ENCODE measurements at regions not wholly inside any gene's neighbourhood (a gene's known extent, or its start where the extent isn't known, plus 50 kb on each side); places are given as distances from the start of the nearest gene placed in this dataset.

DNA sequence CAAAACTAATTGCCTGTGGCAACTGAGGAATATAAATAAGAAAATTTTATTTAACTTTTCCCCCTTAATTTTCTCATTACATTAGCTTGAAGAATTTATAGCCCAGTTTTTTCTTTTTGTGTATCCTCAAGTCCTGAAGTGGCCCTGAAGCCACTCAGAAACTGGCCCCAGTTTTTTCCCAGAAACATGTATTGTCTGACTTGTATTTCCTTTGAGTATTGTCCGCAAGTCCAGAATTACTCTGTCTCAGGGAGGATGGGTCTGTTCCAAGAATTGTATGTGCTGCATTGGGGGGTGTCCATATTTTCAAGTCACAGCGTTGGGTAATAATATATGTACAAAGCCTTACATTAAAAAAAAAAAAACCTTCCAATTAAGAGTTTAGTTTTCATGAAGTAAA, 149.7 kb upstream of the IL12A start:
- no peak for DNase-seq
- TF ChIP-seq GATA1 (IDR thresholded peaks at IDR 0.05; ENCODE audit: low read depth, low read length) (no peak), POLR2A (IDR thresholded peaks at IDR 0.05; ENCODE audit: low read length) (no peak)

DNA sequence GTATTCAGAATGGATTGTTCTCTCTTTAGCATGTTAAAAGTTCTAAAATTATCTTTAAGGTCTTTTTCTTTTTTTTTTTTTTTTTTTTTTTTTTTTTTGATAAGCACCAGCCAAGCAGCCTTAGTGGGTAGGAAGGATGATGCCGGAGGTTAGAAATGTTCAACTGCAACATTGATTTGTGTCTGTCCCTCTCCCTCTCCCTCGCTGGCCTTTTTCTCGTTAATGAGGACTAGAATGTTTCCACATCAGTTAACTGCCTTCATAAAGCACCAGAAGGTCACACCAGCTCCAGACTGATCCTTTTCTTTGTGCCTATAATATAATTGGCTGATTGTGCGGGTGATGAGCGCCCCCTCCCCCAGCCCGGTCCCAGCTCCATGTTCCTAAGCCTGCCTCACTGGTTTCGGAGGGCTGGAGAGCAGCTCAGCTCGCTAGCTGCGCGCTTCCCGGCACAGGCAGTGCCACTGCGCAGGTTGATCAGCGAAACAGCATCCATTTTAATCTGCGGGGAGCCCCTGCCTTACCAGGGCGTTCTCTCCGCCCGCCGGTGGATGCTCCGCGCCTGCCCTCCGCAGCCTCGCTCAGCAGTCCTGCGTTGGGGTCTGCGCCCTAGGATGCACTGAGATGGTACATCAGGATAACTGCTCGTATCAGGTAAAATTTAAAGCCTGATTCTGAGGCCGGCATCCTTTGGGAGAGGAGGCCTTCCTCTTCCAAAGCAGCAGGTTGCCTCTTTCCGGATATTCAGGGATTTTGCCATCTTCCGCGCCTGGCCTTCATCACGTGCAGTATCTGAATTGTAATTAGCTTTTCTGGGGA, 148.9 kb upstream of the IL12A start, which contains the start of gene SCHIP1:
Gene SCHIP1, plus strand, starts transcription at position 301 of the 819 bp plus-strand sequence.
- no peak for DNase-seq

DNA sequence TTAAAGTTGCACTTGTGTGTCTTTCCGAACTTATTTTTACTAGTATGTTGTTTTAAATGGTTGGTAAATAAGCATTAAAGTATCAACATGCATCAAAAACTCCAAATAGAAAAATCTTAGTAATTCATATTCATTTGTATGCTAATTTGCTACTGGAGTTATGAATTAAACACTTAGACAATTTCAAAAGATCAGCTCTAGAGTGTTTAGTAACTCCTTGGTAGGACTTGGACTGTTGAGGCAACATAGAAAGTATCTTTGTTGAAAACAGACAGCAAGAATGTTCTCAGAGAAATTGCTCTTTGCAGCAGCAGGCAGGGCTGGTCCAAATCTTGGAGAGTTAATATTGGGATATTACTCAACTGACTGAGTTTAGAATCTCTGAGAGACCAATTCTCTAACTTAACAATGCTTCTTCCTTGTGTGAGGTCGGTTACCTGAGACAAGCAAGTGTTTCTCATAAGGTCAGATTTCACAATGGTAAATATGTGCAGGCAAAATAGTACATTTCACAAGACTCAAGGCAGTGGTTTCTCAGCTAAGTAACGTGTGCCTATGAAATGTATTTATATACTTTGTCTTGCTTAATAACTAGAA, 147.8 kb upstream of the IL12A start:
- no peak for DNase-seq
- TF ChIP-seq POLR2A (IDR thresholded peaks at IDR 0.05; ENCODE audit: low read length) (no peak), GATA1 (IDR thresholded peaks at IDR 0.05; ENCODE audit: low read depth, low read length) (no peak)

More for the DNA sequence above, 148.9 kb upstream of the IL12A start, which contains the start of gene SCHIP1:
- no peak for TF ChIP-seq GATA1 (IDR thresholded peaks at IDR 0.05; ENCODE audit: low read depth, low read length)
- no peak for TF ChIP-seq POLR2A (IDR thresholded peaks at IDR 0.05; ENCODE audit: low read length)

DNA sequence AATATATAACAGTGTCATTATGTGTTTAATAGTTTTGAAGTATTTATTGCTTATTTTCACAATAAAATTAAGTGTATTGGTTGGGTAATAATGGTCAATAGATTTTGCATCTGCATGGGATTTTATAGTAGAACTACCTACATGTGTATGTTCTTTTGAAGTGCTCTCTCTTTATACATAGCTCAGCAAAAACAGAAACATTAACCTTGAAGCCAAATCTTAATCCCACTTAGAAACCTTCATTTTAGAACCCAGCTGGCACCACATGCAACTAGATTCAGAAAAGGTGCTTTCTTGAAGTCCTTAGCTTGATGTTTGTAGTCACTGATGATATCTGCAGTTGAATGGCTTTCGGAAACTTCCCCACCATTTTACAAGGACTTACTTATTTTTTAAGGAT, 146.9 kb upstream of the IL12A start:
- TF ChIP-seq POLR2A (IDR thresholded peaks at IDR 0.05; ENCODE audit: low read length), result no peak
- TF ChIP-seq GATA1 (IDR thresholded peaks at IDR 0.05; ENCODE audit: low read depth, low read length), result no peak
- DNase-seq, result no peak

DNA sequence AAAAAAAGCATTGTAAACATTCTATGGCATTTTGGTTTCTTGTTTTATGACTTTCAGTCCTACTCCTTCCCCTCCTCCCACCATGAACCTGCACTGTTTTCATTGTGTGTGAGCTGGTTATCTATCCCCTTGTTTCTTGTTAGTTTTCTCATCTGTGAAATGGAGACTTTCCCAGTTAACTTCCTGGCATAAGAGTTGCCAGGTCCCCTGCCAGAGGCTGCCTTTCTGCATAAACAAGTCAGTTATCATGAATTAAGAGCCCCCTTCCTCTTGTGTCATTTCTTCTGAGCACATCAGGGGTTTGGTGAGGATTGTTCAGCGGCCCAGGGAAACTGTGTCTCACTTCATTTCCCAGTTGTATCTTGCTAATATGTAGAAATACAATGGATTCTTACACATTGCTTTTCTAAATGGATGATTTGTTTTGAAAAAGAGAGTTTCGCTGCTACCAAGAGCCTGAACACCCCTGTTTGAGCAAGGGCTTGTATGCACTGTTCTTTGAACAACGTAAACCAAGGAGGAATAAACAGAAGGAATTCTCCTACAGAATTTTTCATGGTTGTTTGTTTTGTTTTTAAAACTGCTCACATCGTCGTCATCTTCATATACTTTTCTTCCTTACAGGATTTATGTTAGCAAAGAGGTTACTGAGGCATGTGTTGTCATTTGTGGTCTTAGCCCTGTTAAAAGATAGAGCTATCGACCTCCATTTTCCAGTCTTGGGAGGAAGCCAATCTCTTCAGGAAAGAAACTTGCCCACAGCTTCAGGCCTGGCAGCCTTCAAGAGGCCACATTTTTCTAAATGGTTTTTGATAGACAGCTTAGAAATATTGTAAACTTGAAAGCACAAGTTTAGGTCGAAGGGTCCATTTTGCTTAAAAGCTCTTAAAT, 144.6 kb upstream of the IL12A start:
- DNase-seq, result no peak
- TF ChIP-seq POLR2A (IDR thresholded peaks at IDR 0.05; ENCODE audit: low read length) (no peak), GATA1 (IDR thresholded peaks at IDR 0.05; ENCODE audit: low read depth, low read length) (no peak)

DNA sequence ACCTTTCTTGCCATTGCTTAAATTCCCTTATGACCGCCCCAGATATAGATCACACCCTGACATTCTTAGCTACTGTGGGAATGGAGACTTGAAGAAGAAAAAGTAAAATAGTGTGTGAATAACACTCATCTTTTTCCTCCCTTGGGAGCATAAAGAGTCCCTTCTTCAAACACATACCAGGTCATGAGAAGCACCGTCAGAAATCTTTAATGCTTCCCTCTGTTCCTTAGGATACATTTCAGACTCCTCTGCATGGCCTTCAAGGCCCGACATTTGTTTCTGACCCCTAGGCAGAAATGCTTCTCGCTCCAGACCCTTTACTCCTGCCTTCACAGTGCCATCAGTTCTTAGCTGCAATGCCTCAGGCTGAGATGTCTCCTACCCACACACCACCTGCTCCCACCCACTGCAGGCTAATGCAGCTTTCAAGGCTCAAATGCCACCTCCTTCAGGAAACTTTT, 143.8 kb upstream of the IL12A start:
- TF ChIP-seq GATA1 (IDR thresholded peaks at IDR 0.05; ENCODE audit: low read depth, low read length) (no peak), POLR2A (IDR thresholded peaks at IDR 0.05; ENCODE audit: low read length) (no peak)
- no peak for DNase-seq

DNA sequence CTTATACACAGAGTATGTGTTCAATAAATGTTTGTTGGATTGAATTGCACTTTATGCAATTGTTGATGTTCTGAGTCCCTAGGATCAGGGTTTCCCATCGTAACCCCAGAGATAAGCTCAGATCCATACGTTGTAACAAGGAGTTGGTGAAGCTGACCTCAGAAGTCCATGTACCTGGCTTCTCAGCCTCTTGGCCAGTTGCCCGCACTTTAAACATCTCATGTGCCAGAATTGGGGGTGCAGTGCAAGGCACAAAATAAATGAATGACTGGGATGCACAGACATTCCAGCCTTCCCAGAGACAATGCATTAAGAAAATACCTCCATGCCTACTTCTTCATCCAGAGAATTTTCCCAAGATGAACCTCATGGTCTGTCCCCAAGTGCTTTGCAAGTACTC, 142.9 kb upstream of the IL12A start:
- TF ChIP-seq GATA1 (IDR thresholded peaks at IDR 0.05; ENCODE audit: low read depth, low read length) (no peak), POLR2A (IDR thresholded peaks at IDR 0.05; ENCODE audit: low read length) (no peak)
- DNase-seq, result no peak

DNA sequence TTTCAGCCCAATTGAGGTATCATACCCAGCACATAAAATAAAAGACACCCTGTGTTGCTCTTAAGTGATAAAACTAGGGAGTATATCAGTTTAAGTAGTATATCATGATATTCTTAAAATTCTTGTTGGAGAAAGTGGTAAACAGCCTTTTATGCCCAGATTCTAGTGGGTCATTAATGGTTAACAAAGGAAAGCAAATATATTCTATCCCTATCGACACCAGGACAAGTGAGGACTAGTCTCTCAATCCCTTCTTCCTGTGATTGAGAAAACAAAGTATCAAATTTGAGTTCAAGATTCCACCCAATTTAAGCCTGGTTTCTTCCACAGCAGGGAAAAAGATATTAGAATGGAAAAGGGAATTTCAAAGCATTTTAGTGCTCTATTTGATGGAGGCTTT, 142.4 kb upstream of the IL12A start:
- no peak for TF ChIP-seq POLR2A (IDR thresholded peaks at IDR 0.05; ENCODE audit: low read length)
- no peak for TF ChIP-seq GATA1 (IDR thresholded peaks at IDR 0.05; ENCODE audit: low read depth, low read length)
- no peak for DNase-seq

DNA sequence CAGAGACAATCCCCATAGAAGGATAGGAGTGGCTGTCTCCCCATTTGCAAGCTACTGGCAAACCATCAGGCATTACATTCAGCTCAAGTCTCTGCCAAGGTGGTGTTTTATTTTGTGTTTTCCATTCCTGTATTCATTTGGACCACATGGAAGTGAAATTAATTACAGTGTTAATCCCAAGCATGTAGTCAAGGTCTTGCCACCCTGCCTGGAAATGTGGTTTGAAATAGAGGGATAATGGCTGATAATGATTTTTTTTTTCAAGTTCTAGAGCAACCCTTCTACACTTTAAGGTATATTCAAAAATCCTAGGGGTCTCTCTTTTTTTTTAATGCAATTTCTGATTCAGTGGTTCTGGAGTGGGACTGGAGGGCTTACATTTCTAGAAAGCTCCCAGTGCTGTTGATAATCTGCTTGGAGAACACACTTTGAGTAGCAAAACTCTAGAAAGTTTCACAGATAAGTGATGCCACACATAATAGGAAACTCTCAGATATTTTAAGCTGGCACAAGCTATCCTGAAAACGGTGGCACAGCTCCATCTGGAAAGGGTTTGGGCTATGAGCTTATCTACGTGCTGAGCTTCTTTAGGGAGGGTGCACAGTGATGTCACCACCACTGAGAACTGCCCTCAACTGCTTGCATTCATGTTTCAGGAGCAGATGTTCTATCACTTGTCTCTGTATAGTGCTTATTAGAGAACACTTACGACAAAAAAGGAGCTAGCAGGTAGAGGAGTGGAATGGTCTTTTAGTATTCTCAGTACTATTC, 140.1 kb upstream of the IL12A start:
- TF ChIP-seq POLR2A (IDR thresholded peaks at IDR 0.05; ENCODE audit: low read length) (no peak), GATA1 (IDR thresholded peaks at IDR 0.05; ENCODE audit: low read depth, low read length) (no peak)
- DNase-seq, result no peak

DNA sequence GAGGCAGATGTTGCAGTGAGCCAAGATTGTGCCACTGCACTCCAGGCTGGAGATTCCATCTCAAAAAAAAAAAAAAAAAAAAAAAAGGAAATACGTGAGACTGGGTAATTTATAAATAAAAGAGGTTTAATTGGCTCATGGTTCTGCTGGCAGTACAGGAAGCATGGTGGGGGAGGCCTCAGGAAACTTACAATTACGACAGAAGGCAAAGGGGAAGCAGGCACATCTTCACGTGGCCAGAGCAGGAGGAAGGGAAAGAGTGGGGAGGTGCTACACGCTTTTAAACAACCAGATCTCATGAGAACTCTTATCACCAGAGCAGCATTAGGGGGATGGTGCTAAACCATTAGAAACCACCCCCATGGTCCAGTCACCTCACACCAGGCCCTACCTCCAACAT, 138.2 kb upstream of the IL12A start:
- no peak for DNase-seq

DNA sequence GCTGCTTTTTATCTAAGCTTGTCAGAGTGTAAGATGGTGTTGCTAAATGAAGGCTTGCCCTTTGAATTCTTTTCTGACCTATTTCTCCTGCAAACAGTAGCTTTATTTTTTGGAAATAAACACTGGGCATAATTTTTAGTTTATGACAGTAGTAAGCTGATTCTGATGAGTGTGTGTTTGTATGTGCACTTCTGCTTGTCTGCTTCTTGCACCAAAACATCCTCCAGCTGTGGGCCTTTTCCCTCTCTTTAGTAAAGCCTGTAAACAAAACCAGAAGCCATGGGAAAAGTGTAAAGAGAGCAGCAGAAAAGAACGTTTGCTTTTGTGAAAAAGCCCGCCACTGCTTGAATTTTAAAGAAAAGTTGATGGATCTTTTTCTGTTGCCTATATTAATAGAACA, 136.4 kb upstream of the IL12A start:
- no peak for DNase-seq
- TF ChIP-seq GATA1 (IDR thresholded peaks at IDR 0.05; ENCODE audit: low read depth, low read length) (no peak), POLR2A (IDR thresholded peaks at IDR 0.05; ENCODE audit: low read length) (no peak)

More for the DNA sequence above, 138.2 kb upstream of the IL12A start:
- no peak for TF ChIP-seq GATA1 (IDR thresholded peaks at IDR 0.05; ENCODE audit: low read depth, low read length)
- no peak for TF ChIP-seq POLR2A (IDR thresholded peaks at IDR 0.05; ENCODE audit: low read length)

DNA sequence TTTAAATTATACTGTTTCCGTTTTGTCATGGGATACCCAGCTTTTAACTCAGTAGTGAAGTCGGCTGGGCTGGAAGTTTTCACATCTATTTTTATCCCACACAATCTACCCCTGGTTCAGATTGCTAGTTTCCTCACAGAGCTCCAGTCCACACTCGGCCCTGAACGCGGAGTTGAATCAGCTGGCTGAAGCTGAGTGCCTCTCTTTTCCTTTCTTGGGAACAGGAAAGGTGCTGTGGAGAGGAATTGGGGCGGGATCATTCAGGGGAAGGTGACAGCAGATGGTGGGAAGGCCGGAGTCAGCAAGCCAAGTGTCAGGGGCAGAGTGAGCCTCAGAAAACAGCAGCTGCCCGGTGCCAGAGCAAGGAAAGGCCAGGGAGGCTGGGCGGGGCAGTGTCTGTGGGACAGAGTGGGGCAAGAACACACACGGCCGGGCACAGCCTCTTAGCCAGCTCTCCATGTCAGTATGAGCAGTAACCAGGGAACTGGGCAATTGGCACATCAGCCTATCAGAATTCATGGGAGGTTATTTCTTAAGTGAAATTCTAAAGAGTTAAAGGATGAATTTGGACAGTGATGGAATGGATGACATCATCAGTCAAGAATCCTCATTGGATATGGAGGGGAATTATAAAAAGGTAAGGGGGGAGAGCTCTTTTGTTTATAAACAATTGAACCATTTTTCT, 135.7 kb upstream of the IL12A start:
- no peak for DNase-seq
- no peak for TF ChIP-seq GATA1 (IDR thresholded peaks at IDR 0.05; ENCODE audit: low read depth, low read length)
- no peak for TF ChIP-seq POLR2A (IDR thresholded peaks at IDR 0.05; ENCODE audit: low read length)

DNA sequence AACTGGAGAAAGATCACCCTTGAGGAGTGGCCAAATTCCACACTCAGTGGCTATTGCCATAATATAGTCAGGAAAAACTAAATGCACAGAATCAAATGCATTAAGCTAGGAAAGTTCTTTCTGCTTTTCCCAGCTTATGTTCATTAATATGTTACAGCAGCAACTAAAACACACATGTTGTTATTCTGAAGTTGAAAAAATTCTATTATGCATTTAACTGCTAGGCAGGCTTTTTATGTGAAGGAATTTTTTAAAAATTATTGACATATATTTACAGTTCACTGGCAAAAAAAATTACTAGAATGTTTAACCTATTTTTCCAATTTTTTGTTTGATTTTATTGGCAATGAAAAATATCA, 135.2 kb upstream of the IL12A start:
- no peak for DNase-seq
- TF ChIP-seq POLR2A (IDR thresholded peaks at IDR 0.05; ENCODE audit: low read length) (no peak), GATA1 (IDR thresholded peaks at IDR 0.05; ENCODE audit: low read depth, low read length) (no peak)

All from erythroblast (primary cell).